ENCODE measurements at regions not wholly inside any gene's neighbourhood (a gene's known extent, or its start where the extent isn't known, plus 50 kb on each side); places are given as distances from the start of the nearest gene placed in this dataset.
"Not testable (repeated sequence)": the region's sequence is repeated elsewhere in the genome, so short reads cannot be mapped to it uniquely, and the experiment has no call there.

DNA sequence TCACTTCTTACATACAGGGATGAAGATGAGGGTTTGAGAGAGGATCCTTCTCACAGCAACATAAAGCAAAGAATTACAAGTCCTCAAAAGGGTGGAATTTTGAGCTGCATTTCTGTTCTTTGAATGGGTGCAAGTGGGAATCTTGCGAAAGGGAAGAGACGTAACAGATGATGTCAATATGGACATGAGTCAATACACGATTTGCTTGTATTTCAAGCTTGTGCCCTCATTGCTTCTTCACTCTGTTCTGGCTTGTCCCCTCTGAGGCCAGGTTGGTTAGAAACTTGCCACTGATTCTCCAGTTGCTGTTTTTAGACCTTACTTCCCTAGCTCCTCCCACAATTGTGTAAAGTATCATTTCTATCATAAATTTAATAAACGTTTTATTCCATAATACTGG is 104.8 kb upstream of the CLINT1 start:
- H3K27me3 Mint-ChIP-seq (ENCODE audit: low read depth), result no peaks in the 10 kb centered on the region
- no peaks in the 10 kb centered on the region for H3K9me3 Mint-ChIP-seq (ENCODE audit: low read depth)
- H3K36me3 Mint-ChIP-seq (ENCODE audit: low read depth), result no peaks in the 10 kb centered on the region
- no peak overlapping the region for H3K27ac Mint-ChIP-seq (ENCODE audit: unreplicated experiment)
- peaks cover 8% of the 10 kb centered on the region for H3K4me1 Mint-ChIP-seq (ENCODE audit: low read depth)
- no peak for DNase-seq (ENCODE audit: low spot score)
- TF ChIP-seq, protein P1, sequence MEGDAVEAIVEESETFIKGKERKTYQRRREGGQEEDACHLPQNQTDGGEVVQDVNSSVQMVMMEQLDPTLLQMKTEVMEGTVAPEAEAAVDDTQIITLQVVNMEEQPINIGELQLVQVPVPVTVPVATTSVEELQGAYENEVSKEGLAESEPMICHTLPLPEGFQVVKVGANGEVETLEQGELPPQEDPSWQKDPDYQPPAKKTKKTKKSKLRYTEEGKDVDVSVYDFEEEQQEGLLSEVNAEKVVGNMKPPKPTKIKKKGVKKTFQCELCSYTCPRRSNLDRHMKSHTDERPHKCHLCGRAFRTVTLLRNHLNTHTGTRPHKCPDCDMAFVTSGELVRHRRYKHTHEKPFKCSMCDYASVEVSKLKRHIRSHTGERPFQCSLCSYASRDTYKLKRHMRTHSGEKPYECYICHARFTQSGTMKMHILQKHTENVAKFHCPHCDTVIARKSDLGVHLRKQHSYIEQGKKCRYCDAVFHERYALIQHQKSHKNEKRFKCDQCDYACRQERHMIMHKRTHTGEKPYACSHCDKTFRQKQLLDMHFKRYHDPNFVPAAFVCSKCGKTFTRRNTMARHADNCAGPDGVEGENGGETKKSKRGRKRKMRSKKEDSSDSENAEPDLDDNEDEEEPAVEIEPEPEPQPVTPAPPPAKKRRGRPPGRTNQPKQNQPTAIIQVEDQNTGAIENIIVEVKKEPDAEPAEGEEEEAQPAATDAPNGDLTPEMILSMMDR (IDR thresholded peaks at IDR 0.05), result no peak
- H3K4me3 Mint-ChIP-seq (ENCODE audit: unreplicated experiment), result no peak overlapping the region

DNA sequence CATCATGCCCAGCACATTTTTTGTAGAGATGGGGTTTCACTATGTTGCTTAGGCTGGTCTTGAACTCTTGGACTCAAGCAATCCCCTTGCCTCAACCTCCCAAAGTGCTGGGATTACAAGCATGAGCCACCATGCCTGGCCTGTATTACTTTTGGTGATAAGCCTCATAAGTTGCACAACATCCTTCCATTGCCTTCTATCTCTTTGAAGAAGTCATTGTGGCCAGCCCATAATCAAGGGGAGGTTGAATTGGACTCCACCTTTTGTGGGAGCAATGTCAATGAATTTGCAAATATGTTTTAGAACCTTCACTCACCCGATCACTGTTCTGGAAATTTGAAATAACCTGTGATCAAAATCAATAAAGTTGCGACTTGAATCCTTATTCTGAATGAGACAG is 104.3 kb upstream of the CLINT1 start:
- Mint-ChIP-seq H3K36me3 (ENCODE audit: low read depth) (no peaks in the 10 kb centered on the region), H3K4me3 (ENCODE audit: unreplicated experiment) (no peak overlapping the region), H3K27ac (ENCODE audit: unreplicated experiment) (no peak overlapping the region), H3K9me3 (ENCODE audit: low read depth) (no peaks in the 10 kb centered on the region), H3K27me3 (ENCODE audit: low read depth) (no peaks in the 10 kb centered on the region), H3K4me1 (ENCODE audit: low read depth) (peaks cover 8% of the 10 kb centered on the region)
- TF ChIP-seq, protein P1 (IDR thresholded peaks at IDR 0.05), result no peak
- DNase-seq (ENCODE audit: low spot score), result no peak

DNA sequence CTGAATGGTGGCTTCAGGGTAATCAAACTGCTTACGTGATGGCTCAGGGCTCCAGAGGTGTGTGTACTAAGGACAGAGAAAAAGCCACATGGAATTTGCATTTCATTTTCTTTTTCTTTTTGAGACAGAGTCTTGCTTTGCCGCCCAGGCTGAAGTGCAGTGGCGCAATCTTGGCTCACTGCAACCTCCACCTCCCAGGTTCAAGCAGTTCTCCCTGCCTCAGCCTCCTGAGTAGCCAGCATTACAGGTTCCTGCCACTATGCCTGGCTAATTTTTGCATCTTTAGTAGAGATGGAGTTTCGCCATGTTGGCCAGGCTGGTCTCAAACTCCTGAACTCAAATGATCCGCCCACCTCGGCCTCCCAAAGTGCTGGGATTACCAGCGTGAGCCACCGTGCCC is 103.7 kb upstream of the CLINT1 start:
- H3K27me3 Mint-ChIP-seq (ENCODE audit: low read depth); H3K27ac Mint-ChIP-seq (ENCODE audit: unreplicated experiment); H3K9me3 Mint-ChIP-seq (ENCODE audit: low read depth); H3K36me3 Mint-ChIP-seq (ENCODE audit: low read depth); DNase-seq (ENCODE audit: low spot score); H3K4me3 Mint-ChIP-seq (ENCODE audit: unreplicated experiment); H3K4me1 Mint-ChIP-seq (ENCODE audit: low read depth): not testable (repeated sequence)

DNA sequence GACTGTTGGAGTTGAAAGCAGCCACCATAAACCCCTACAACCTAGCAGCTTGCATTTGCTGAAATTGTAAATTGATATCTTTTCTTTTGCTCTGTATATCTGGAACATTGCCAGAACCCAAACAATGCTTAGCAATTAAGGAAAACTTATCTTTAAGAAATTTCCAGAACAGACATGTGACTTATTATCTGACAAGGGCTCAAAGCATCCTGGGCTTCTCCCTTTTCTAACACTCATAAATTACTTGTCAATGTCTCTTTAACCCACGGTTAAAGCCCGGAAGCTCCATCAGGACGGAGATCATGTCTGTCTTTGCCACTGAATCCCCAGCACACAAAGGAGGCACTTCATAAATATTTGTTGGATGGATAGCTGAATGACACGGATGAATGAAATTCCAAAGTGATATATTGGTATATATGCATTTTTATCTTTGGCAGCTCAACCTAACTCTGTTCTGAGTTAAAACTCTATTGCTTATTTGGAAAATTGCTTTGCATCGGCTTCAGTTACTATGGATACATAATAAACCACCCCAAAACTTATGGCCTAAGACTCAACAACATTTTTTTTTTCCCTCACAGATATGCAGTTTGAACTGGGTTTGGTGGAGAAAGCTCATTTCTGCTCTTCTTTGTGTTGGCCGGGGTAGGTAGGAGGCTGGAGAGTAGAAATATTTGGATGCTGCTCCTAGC is 103.1 kb upstream of the CLINT1 start:
- TF ChIP-seq, protein P1 (IDR thresholded peaks at IDR 0.05), result no peak
- H3K27ac Mint-ChIP-seq (ENCODE audit: unreplicated experiment), result no peak overlapping the region
- H3K4me3 Mint-ChIP-seq (ENCODE audit: unreplicated experiment), result no peak overlapping the region
- no peaks in the 10 kb centered on the region for H3K36me3 Mint-ChIP-seq (ENCODE audit: low read depth)
- no peaks in the 10 kb centered on the region for H3K9me3 Mint-ChIP-seq (ENCODE audit: low read depth)
- no peak for DNase-seq (ENCODE audit: low spot score)
- no peaks in the 10 kb centered on the region for H3K27me3 Mint-ChIP-seq (ENCODE audit: low read depth)
- peaks cover 8% of the 10 kb centered on the region for H3K4me1 Mint-ChIP-seq (ENCODE audit: low read depth)

- Mint-ChIP-seq H3K36me3 (ENCODE audit: low read depth) (no peaks in the 10 kb centered on the region), H3K4me1 (ENCODE audit: low read depth) (peaks cover 14% of the 10 kb centered on the region), H3K9me3 (ENCODE audit: low read depth) (no peaks in the 10 kb centered on the region), H3K27me3 (ENCODE audit: low read depth) (no peaks in the 10 kb centered on the region), H3K27ac (ENCODE audit: unreplicated experiment) (no peak overlapping the region), H3K4me3 (ENCODE audit: unreplicated experiment) (no peak overlapping the region)
- no peak for DNase-seq (ENCODE audit: low spot score)
- TF ChIP-seq, protein P1 (IDR thresholded peaks at IDR 0.05), result no peak
These were observed 102.2 kb upstream of the CLINT1 start for GRCh38 chr5:157961176-157961575.

DNA sequence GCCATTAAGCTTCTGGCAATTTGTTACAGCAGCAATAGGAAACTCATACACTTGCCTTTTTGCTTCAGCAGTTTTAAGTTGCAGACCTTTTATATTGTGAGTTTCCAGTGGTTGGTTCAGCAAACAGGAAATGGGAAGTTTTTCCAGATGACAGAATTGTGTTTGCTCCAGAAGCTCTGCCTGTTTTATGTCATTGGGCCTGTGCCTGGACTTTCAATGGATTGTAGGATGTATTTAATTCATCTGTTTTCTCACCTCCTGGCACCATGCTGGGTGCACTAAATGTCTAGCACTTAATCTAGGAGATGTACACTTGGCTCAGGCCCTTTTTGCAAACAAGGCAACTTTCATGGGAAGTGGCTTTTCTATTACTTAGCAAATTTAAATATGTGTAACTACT is 100.4 kb upstream of the CLINT1 start:
- TF ChIP-seq, protein P1 (IDR thresholded peaks at IDR 0.05), result no peak
- no peak overlapping the region for H3K27ac Mint-ChIP-seq (ENCODE audit: unreplicated experiment)
- no peaks in the 10 kb centered on the region for H3K36me3 Mint-ChIP-seq (ENCODE audit: low read depth)
- no peak overlapping the region for H3K4me3 Mint-ChIP-seq (ENCODE audit: unreplicated experiment)
- DNase-seq (ENCODE audit: low spot score), result no peak
- peaks cover 29% of the 10 kb centered on the region for H3K4me1 Mint-ChIP-seq (ENCODE audit: low read depth)
- no peaks in the 10 kb centered on the region for H3K27me3 Mint-ChIP-seq (ENCODE audit: low read depth)
- H3K9me3 Mint-ChIP-seq (ENCODE audit: low read depth), result no peaks in the 10 kb centered on the region
